Inflammatory macrophage (primary cell): ENCODE measurements at regions not wholly inside any gene's neighbourhood (a gene's known extent, or its start where the extent isn't known, plus 50 kb on each side); places are given as distances from the start of the nearest gene placed in this dataset.

Experiments
- DNase-seq, 2 donors: peaks; one replicate each; pipeline ENCODE4 v3.0.0-alpha.2; 2020 to 2022

DNA sequence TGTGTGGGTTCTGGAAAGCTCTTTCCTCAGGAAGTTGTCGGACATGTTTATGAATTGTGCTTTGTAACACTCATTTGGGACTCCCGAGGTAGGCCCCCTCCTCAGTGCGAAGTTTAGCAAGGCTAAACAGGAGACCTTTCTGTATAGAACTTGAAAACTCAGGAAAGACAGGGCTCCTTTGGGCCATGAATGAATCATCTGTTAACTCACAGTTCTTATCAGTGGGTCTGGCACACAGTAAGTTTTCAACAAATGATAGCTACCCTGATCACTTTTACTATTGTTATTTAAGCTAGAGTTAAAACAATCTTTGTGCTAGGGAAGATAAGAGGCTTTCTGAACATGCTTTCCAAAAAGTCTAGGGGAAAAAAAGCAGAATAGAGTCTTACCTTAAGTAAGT, 430.5 kb upstream of the ETAA1 start:
- DNase-seq = no peak

DNA sequence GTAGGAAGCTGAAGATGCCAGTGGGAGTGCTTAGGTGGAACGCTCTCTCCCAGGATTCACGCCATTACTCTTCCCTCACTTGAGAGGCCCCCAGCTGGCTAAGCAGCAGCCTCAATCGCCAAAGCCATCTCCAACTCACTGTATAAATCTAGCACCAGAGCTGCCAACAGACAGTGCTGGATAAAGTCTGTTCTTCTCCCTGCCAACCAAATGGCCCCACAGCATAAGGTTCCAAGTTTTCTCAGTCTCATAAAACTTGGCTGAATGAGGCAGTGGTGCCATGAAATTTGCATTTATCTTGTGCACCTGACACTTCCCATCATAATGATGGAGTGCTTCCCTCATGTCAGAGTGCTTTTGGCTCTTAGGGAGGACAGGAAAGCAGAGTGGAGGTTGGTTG, 428.2 kb upstream of the ETAA1 start:
- DNase-seq = no peak

DNA sequence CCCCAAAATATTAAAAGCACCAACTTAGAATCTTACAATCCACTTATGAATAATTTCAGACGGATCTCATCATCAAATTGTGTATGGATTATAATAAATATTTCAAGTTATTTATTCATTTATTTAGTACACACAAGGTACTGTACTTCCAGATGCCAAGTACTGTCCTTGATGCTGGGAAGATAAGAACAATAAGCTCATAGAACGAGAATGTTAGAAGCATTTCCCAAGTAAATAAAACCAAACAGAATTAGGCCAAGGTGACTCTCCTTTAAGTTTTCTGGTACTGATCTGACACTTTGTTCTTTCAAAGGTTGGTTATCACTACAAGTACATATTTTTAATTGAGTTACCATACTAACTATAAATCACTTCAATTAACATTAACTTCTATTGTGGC, 416.1 kb upstream of the ETAA1 start:
- no peak for DNase-seq

DNA sequence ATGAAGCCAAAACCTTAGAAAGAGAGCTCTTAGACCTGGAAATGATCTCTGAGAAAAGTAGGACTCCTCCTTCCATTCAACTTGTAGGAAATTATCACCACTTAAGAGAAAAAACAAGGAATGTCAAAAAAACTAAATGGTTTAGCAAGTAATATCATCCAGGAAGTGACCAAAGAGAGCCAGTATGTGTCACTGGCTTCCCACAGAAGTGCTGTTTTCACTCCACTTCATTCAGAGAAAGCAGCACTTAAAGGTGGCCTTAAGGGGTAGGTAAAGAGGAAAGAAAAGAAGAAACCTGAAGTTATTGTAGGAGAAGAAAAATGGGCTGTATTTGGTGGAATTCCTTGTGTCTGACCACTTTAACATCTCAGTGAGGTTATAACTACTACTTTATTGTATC, 414.4 kb upstream of the ETAA1 start:
- DNase-seq = no peak

DNA sequence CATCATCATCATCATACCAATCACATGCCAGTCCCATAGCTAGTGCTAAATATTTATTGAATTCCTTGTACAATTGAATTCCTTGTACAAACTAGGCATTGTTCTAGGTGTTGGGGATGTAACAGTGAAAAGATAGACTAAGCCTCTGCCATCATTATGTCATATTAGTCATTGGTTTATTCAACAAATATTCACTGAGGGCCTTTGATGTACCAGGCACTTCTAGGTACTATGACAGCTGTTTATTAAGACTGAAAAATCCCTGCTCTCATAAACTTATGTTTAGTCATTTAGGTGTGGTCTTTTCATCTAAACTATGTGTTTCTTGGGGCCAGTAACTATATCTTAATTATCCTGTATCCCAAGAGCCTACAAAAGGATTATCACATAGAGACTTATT, 412.3 kb upstream of the ETAA1 start:
- DNase-seq = no peak

DNA sequence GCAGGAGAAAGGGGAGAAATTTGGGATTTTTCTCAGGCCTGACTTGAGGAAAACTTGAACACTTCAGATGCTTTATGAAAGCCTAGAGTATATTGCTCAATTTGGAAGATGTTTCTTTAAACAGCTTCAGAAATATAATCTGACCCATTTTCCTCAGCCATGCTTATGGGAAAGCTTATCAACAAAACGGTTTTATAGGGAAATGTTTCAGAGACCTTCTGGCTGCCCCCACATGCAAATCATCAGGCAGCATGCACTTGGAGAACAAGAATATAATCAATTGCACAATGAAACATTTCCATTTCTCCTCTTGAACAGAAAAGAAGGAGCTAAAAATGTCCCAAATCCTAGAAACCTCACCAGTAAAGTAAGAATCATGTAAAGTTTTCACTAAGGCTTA, 411.2 kb upstream of the ETAA1 start:
- DNase-seq = no peak

DNA sequence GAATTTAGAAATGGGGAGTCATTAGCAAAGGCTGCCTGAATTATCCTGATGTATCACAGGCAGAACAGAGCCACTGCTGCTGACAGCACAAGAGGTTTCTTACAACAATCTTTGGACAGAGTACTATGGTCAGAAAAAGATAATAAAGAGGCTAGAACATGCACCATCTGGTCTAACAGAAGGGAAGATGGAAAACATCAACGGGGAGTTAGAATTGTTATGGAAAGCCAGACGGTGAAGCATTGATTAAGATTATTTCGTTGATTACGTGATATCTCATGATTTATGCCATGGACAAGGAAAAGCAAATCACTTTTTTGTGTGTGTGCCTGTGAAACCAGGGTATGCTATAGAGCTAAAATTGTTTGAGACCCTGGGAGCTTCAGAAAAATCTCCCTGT, 409.4 kb upstream of the ETAA1 start:
- DNase-seq = no peak

DNA sequence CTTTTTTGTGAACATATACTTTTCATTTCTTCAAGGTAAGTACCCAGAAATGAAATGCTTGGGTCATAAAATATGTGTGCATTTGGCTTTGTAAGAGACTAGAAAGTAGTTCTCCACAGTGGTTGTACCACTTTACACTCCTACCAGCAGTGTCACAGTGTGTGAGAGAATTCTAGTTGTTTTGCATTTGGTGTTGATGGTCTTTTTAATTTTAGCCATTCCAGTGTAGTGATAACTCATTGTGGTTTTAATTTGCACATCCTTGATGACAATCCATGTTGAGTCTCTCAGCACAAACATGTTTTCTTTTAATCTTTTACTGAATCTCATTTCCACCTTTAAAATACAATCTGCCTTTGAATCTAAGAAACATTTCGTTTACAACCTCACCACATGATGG, 402.5 kb upstream of the ETAA1 start:
- DNase-seq = no peak

DNA sequence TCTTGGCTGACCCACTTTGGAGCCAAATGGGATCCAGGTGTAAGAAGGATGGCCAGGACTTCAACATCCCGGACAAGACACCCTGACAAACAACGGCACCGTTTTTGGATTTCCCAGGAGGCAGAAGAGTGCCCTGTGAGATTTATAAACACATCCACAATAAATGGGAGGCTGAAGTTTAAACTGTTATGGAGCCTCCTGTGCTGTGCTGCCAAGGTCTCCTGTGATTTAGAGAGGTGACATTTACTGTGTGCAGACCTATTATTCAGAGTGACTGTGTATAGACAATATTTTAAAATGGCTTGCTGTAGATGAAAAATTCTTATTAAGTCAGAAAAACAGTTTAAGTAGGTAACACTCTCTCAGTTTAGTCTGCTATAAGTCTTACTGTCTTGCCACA, 401.5 kb upstream of the ETAA1 start:
- no peak for DNase-seq

DNA sequence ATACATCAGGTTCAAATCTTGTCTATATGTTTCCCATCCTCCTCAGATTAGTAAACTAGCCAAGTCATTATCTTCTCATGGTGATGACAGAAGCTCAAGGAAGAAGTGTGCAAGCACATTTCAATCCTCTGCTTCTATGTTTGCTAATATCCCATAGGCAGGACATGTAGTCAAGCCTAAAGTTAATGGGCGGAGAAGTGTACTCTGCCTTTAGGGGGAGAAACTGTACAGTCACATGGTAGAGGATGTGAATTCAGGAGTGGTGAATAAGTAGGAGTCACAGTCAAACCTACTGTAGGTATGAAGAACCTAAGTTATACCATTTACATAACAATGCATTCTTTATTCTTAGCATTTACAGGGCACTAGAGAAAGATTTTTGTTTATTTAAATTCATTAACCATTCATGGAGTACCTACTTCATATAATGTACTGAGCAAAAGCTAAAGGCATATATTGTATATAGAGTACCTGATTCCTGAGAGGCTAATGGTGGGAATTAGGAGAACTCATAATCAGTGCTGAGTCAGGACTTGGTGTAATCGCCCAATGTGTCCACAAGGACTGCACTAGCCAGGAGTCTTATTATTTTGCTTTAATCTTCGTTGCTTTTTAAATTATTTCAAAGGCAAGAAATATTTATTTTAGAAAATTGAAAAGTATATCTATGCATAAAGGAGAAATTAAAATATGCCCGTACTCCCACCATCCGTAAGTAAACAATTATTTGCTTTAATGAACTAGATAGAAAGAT, 394.3 kb upstream of the ETAA1 start:
- no peak for DNase-seq

DNA sequence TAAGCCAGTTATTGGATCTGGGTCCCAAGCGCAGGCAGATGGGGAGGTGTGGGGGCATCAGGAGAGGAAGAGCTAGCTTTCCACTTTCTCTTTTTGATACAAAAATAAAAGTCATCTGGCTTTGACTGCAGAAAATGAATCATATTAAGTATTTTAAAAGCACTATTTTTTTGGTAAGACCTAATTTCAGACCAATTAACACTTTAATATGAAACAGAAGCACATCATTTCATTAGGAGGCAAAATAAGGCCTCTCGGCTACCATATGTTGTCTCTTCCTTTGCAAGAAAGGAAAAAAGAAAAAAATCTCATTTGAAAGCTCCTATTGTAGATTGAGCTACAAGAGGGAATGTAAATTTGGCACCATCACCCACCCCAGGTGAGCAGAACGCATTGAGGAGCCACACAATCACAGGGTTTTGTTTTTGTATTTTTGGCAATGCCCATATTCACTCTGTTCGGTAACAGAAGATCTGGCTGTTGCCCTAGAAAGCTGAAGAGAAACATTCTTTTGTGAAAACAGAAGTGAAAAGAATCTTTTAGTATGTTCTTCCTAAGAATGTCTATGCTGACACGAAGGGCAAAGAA, 390.7 kb upstream of the ETAA1 start:
- no peak for DNase-seq

DNA sequence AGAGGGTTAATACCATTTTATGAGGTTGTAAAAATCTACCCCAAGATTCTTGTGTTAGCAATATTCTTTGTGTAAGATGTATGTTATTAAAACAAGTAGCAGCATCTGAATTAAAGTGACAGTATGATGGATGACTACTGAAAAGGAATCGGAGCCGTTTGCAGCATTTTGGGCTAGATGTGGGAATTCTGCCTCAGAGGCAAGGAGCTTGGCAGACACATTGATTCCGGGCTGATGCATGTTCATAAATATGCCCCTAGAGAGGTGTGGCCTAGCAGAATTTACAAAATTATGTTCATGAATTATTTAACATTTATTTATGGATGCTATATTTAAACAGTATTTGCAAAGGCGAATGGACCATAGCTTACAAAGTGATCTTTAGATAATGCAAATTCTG, 389.0 kb upstream of the ETAA1 start:
- DNase-seq = no peak

DNA sequence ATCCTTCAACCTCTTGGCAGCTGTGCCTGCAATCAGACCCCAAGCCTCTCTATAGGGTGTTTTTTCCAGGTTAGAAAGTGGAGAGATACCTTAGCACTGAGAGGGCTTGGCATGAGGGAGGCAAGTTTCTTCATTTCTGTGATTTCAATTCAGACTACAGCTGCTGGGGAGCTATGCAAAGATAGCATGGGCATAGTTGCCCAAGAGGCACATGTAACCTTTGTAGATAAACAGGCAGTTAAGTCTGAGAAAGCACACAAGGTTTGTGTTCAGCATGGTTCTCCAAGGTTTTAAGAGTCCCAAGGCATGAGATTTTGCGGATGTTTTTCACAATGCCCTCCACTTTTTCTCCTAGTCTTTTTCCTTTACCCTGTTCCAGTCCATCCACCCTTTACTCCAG, 385.0 kb upstream of the ETAA1 start:
- no peak for DNase-seq

DNA sequence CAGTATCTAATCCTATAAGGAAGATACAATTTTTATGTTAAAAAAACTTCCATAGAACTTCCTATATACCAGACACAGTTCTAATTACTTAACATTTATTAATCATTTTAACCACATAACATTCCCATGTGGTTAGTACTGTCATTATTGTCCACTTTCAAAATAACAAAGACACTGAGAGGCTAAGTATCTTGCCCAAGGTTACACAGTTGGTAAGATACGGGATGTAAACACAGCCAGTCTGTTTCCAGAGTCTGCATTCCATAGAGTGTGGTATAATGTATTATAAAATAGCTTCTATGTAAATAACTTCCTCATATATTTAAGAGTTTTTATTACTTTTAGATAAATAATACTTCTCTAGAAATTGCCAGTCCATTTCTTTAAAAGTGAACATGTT, 383.3 kb upstream of the ETAA1 start:
- DNase-seq = no peak

DNA sequence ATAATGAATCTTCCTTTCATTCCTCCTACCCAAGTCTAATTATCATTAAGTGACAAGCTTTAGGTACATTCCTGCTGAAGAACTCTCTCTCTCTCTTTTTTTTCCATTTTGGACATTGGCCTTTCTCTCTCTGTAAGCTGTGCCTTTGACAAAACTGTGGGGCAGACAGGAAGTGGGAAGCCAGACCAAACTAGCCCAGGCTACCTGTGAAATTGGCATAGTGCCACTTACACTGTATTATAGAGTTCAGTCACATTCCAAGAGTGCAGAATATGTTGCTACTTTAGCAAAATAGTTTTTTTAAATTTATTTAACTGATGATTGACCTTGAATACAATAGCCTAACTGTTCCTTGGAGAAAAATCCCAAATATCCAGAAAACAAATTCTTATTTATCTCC, 381.5 kb upstream of the ETAA1 start:
- no peak for DNase-seq

DNA sequence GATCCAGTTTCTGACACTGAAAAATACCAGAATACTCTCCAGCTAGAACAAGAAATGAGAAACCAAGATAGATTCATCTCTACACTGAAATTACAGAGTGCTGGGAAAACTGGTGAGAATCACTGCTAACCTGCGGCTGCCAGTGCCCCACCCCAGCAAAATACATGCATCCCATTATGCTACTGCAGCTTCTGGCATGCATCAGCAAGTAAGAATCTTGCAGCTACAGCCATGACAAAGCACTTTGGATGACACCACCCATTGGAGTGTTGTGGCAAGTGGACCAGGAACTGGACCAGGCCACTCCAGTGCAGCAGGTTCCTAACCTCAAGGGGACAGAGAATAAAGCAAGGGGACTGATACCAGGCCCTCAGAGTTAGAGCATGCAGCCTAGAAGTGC, 378.8 kb upstream of the ETAA1 start:
- no peak for DNase-seq

DNA sequence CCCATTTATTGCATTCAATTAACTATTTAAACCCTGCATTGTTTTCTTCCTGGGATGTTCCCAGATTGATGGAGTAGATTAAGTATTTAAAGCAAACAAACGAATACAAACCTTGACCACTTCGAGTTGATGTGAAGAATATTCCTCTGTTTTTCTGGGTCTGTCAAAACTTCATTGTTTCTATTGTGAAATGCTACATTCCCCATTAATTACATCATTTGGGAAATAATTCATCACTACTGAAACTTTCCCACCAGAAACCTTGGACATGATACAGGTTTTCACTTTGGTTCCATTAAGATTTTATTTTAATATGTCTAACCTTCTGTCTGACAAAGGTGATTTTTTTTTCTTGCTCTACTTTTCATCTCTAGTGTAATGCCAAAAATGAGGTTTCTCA, 365.1 kb upstream of the ETAA1 start:
- no peak for DNase-seq

DNA sequence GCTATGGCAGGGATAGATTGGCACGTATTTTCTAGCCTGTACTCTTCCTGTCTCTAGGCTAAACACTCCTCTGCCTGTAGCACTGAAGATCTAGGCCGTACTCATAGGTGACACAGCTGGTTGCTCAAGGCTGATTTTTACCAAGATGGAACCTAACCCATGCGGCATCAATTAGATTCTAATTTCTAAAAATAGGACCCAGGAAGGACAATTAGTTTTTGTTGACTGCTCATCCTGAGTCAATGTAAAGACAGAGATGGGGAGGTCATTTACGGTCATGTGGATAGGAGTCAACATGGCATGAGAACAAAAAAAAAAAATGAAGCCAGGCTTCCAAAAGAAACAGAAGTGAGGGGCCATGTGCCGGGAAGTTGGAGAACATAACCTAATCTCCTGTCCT, 360.7 kb upstream of the ETAA1 start:
- no peak for DNase-seq

DNA sequence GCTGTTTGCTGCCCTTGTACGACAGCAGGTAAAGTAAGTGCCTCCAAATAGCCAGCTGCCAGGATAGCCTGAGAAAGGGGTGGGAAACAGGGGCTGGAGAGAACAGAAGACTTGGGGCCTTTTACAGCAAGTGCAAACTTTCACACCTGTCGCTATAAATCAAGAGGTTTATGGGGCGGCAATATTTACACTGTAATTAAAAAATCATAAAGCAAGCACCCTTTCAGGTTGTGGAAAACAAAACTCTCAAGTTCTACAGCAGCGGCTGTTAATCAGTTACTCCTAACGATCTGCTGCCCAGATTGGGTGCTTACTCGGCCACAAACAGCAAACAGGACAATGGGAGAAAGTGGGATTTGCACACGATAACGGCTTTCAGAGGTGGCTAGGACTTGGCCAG, 359.5 kb upstream of the ETAA1 start:
- no peak for DNase-seq

DNA sequence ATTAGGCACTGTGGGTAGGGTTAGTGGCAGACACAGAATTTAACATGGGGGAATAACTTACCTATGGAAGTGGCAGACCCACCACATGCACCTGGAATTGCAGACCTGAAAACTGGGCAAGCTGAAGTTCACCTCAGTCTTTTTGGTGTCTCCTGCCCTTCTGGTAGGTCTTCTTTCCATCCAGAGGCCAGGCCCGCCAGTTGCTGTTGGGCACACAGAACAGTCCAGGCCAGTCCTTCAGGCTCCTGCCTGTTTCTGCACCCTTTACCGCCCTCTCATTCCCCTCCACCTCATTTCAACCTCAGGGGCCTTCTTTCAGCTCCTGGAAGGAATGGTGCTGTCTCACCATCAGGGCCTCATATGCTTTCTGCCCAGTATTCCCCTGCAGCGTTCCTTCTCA, 358.9 kb upstream of the ETAA1 start:
- no peak for DNase-seq

DNA sequence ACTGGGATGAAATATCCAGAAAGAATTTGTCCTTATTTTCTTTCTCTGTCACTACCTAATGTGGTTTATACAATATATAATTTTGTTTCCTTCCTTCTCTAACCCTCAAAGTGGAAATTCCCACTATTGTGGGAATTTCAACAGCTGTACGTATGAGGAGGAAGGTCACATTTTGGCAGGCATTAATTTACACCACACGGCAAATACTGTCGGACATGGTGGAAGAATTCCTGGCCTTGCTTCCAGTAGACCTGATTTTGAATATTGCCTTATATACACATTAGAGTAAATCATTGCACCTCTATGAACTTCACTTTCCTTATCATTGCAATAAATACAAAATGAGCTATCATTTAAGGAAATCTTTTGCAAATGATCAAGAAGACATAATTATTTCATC, 358.1 kb upstream of the ETAA1 start:
- no peak for DNase-seq

DNA sequence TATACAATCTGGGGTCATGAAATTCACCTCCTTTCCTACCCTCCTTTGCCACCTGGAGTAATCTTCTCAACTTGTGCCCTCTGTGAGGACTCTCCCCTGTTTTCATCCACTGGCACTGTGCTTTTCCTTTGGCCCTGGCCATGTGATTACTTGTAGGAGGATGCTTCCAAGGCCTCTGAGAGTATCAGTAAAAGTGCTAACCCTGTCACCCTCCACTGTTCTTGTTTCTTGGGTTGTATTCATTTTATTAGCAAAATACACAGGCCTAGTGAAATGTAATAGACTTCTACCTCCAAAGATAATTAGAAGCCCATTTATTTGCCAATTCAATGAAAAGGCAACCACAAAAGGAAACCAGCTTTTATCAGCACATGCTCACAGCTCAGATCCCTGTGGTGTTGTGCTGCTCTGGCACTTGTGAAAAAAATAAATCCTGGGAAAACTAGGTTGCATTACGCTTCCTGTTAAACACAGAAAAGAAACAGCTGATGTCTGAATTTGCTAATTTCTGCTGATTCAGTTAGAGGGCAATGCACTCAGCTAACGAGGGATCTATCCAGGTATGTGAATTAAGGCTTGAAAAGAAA, 357.5 kb upstream of the ETAA1 start:
- no peak for DNase-seq

DNA sequence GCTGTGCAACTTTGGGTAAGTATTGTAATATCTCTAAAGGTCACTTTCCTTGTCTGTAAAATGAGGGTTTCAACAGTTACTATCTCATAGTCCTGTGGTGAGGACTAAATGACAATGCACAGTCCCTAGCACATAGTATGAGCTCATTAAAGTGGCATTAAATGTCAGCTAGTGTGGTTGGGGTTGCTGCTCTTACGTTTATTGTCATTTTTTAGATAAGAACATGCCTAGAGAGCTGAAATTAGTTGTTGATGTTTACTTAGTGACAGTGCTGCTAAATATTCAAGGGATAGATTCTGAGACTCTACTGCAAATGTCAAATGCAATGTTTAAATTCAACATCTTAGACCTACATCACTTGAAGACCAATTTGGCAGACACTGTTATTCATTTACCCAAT, 356.1 kb upstream of the ETAA1 start:
- DNase-seq = no peak

DNA sequence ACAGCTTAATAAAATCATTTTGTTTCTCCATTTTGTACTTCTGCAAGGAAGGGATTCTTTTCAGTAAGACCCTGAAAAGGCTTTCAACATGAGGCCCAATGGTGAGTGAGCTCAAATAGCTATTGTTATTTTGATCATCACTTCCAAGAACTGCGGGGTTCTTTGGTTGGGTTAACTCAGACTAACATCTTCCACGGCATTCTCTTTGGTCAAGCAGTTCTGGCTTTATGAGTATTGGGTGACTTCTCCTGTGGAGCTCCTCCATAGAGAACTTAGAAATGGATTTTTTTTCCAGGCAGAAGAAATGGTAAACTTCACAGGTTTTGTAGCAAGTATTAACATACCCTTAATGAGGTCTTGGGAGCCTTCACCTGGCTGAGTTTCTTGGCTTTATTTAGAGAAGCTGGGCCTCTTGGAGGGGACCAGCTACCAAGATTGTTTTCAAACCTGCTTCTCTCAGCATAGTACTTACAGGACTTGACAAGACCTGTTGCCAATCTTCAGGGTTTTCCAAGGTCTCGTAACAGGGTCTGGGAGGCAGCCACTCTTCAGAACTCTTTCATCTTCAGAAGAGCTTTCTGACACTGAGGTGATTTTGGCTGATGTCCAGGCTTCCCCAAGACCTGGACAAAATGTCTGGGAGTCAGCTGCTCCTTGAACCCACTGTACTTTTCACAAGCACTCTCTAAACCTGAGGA, 353.2 kb upstream of the ETAA1 start:
- DNase-seq = no peak
